GM23248 (cell line): ENCODE measurements at regions not wholly inside any gene's neighbourhood (a gene's known extent, or its start where the extent isn't known, plus 50 kb on each side); places are given as distances from the start of the nearest gene placed in this dataset.
A peak's percentile ranks its signal among the peaks of the same experiment; 100 is the strongest.

Experiments used
- DNase-seq: peaks from one replicate; pipeline ENCODE4 v3.0.0-alpha.2; 2015
- H2AFZ ChIP-seq: fragments of 200-600 bp; sonication (generic); 2 replicates; pipeline ENCODE4 v1.6.1; 2016; ENCODE audit warnings: antibody characterized with exemption
- H3F3A ChIP-seq: fragments of 200-600 bp; sonication (generic); 2 replicates; pipeline ENCODE4 v1.6.1; 2016; ENCODE audit warnings: mild to moderate bottlenecking, antibody characterized with exemption, mixed run types; ENCODE audit not compliant: insufficient read depth
- H3K27ac ChIP-seq: fragments of 200-600 bp; sonication (generic); 2 replicates; pipeline ENCODE4 v1.5.1; 2016; ENCODE audit warnings: mild to moderate bottlenecking
- H3K27me3 ChIP-seq: fragments of 200-600 bp; sonication (generic); replicated peaks from 2 replicates; pipeline ENCODE4 v1.6.1; 2016; ENCODE audit warnings: mild to moderate bottlenecking; ENCODE audit not compliant: insufficient read depth
- H3K36me3 ChIP-seq: fragments of 200-600 bp; sonication (generic); 2 replicates; pipeline ENCODE4 v1.6.1; 2016; ENCODE audit warnings: low read depth, mild to moderate bottlenecking
- H3K4me1 ChIP-seq: fragments of 200-600 bp; sonication (generic); 2 replicates; pipeline ENCODE4 v1.6.1; 2016; ENCODE audit warnings: mild to moderate bottlenecking; ENCODE audit not compliant: insufficient read depth
- H3K4me2 ChIP-seq: fragments of 200-600 bp; sonication (generic); one replicate; pipeline ENCODE4 v1.6.1; 2016; ENCODE audit warnings: mild to moderate bottlenecking; ENCODE audit not compliant: unreplicated experiment
- H3K4me3 ChIP-seq: fragments of 200-600 bp; sonication (generic); 2 replicates; pipeline ENCODE4 v1.5.1; 2016; ENCODE audit warnings: mild to moderate bottlenecking
- H3K79me2 ChIP-seq: fragments of 200-600 bp; sonication (generic); 2 replicates; pipeline ENCODE4 v1.6.1; 2016; ENCODE audit warnings: mild to moderate bottlenecking; ENCODE audit not compliant: insufficient read depth
- H3K9ac ChIP-seq: fragments of 200-600 bp; sonication (generic); 2 replicates; pipeline ENCODE4 v1.6.1; 2016; ENCODE audit warnings: mild to moderate bottlenecking
- H3K9me2 ChIP-seq: fragments of 200-600 bp; sonication (generic); 2 replicates; pipeline ENCODE4 v1.6.1; 2016; ENCODE audit warnings: mixed run types, mild to moderate bottlenecking, moderate library complexity; ENCODE audit not compliant: insufficient read depth
- H3K9me3 ChIP-seq: fragments of 200-600 bp; sonication (generic); one replicate; pipeline ENCODE4 v1.6.1; 2017; ENCODE audit warnings: low read depth
- H4K20me1 ChIP-seq: fragments of 200-600 bp; sonication (generic); 2 replicates; pipeline ENCODE4 v1.6.0; 2016; ENCODE audit not compliant: insufficient read depth
- EZH2 ChIP-seq: fragments of 200-600 bp; sonication (generic); IDR thresholded peaks from 2 replicates; pipeline ENCODE4 v1.6.1; 2018; ENCODE audit warnings: antibody characterized with exemption, mild to moderate bottlenecking; ENCODE audit not compliant: insufficient read depth, poor library complexity, severe bottlenecking
- EZH2phosphoT487 ChIP-seq: fragments of 200-600 bp; sonication (generic); IDR thresholded peaks from 2 replicates; pipeline ENCODE4 v1.6.1; 2018; ENCODE audit warnings: antibody characterized with exemption, moderate library complexity, mild to moderate bottlenecking, low read depth; ENCODE audit not compliant: insufficient read depth
- WGBS, 2 experiments: methylation state at CpG; one replicate each; pipeline ENCODE4 v1.1.6; 2015 to 2017; ENCODE audit warnings: low lambda C conversion rate in 2 of 2, low coverage in 1 of 2; ENCODE audit errors: missing lambda C conversion rate in 2 of 2; 5-methylcytosine and 5-hydroxymethylcytosine counted together
- in situ Hi-C: fragments of 300-500 bp; cut with MboI; formaldehyde crosslinking; loops from 2 replicates; pipeline ENCODE4 v1.15.0; 2020

DNA sequence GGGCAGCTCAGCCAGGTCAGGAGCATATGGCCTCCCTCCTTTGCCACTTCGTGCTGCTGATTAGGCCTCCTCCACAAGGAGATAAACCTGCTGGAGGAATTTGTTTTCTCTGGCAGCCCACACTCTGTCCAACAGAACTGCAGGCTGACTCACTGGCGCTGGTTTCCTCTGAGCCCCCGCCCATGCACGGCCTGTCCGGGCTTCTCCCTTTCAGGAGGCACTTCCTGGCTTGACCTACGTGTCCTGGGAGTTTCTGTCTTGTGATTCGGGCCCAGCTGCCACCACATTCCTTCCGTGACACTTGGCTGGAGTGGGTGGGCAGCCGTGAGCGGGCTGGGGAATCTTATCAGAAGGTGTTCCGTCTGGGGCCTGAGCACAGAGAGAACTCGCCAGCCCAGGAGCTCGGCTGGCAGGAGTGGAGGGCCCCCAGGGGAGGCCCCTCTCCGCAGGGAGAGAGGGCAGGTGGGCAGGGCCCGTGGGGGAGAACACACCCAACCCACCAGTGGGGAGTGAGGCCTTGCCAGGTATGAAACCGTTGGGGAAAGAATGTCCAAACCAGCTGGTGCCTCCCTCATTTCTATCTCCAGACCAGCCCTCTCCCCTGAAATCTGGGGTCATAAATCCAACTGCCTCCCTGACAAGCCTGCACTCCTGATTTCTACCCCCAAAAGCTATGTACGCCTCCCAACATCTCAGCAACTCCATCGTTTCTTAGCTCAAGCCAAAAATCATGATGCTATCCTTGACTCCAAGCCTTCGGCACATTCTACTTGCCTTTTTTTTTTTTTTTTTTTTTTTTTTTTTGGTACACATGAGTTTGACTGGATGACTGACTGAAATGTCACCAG is 110.6 kb upstream of the MEF2A start:
- no peak for TF ChIP-seq EZH2
- no peak for TF ChIP-seq EZH2phosphoT487
- no peaks in the 10 kb centered on the region for H4K20me1 ChIP-seq
- peak overlapping the region; percentile 80 for H3K27ac ChIP-seq
- H3K9me2 ChIP-seq, result no peaks in the 10 kb centered on the region
- H3K79me2 ChIP-seq, result no peaks in the 10 kb centered on the region
- no peaks in the 10 kb centered on the region for H3K36me3 ChIP-seq
- no peaks in the 10 kb centered on the region for H3K9me3 ChIP-seq
- peaks cover 25% of the 10 kb centered on the region for H3K4me1 ChIP-seq
- 9 to 10% methylated on average over 18 to 19 of the region's 19 CpGs for WGBS, 2 experiments
- DNase-seq, result peak; percentile 98
- H2AFZ ChIP-seq, result peak overlapping the region; percentile 87
- peak overlapping the region; percentile 34; the same call in 1 of the 2 replicates for H3K4me3 ChIP-seq
- peak overlapping the region; percentile 80 for H3K9ac ChIP-seq
- H3K4me2 ChIP-seq, result peak overlapping the region; percentile 73
- in situ Hi-C loops, result no loop called here
- H3F3A ChIP-seq, result no peaks in the 10 kb centered on the region
- no peaks in the 10 kb centered on the region for H3K27me3 ChIP-seq

DNA sequence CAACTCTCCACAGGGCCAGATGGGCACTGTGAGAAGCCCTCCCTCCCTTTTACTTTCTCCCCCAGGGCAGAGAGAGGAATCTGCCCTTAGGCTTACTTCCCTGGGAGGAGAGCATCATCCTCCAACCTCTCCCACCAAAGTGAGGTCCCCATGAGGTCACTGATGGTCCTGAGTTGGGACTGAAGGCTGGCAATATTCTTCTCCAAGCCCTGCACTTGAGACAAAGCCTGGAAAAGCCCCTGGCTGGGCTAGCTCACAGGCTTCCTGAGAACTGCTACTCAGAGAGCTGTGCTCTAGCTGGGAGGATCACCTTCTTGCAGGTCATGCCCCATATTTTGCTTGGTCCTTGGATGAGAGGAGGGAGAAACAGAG is 110.0 kb upstream of the MEF2A start:
- Histone ChIP-seq H3K36me3 (no peaks in the 10 kb centered on the region), H3K4me1 (peaks cover 19% of the 10 kb centered on the region), H3K4me3 (no peak overlapping the region), H3K27me3 (no peaks in the 10 kb centered on the region), H2AFZ (no peak overlapping the region), H3K4me2 (no peak overlapping the region), H3K27ac (no peak overlapping the region), H3K9me3 (no peaks in the 10 kb centered on the region), H3K9me2 (no peaks in the 10 kb centered on the region), H3K9ac (no peak overlapping the region), H3F3A (no peaks in the 10 kb centered on the region), H4K20me1 (no peaks in the 10 kb centered on the region), H3K79me2 (no peaks in the 10 kb centered on the region)
- TF ChIP-seq EZH2 (no peak), EZH2phosphoT487 (no peak)
- no peak for DNase-seq
- in situ Hi-C loops, result no loop called here

DNA sequence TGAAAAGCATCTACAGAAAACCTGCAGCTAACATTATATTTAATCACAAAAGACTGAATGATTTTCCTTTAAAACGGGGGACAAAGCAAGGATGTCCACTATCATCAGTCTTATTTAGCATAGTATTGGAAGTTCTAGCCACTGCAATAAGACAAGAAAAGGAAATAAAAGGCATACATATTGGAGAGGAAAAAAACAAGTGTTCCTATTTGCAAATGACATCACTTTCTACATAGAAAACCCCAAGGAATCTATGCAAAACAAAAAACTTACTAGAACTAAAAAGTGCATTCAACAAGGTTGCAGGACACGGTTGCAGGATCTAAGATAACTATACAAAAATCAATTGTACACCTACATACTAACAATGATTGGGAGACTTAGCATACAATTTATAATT is 101.6 kb upstream of the MEF2A start:
- no peak for DNase-seq
- H2AFZ ChIP-seq, result no peak overlapping the region
- no peaks in the 10 kb centered on the region for H3K79me2 ChIP-seq
- no peaks in the 10 kb centered on the region for H3K4me1 ChIP-seq
- H3K36me3 ChIP-seq, result no peaks in the 10 kb centered on the region
- H3K27ac ChIP-seq, result no peak overlapping the region
- no peaks in the 10 kb centered on the region for H3K9me3 ChIP-seq
- in situ Hi-C loops, result no loop called here
- no peak for TF ChIP-seq EZH2
- TF ChIP-seq EZH2phosphoT487, result no peak
- H3K4me2 ChIP-seq, result no peak overlapping the region
- 43 to 54% methylated on average over 2 of the region's 2 CpGs for WGBS, 2 experiments
- no peak overlapping the region for H3K9ac ChIP-seq
- H3K27me3 ChIP-seq, result no peaks in the 10 kb centered on the region
- H3K4me3 ChIP-seq, result no peak overlapping the region
- H3F3A ChIP-seq, result no peaks in the 10 kb centered on the region
- H4K20me1 ChIP-seq, result no peaks in the 10 kb centered on the region
- no peaks in the 10 kb centered on the region for H3K9me2 ChIP-seq

DNA sequence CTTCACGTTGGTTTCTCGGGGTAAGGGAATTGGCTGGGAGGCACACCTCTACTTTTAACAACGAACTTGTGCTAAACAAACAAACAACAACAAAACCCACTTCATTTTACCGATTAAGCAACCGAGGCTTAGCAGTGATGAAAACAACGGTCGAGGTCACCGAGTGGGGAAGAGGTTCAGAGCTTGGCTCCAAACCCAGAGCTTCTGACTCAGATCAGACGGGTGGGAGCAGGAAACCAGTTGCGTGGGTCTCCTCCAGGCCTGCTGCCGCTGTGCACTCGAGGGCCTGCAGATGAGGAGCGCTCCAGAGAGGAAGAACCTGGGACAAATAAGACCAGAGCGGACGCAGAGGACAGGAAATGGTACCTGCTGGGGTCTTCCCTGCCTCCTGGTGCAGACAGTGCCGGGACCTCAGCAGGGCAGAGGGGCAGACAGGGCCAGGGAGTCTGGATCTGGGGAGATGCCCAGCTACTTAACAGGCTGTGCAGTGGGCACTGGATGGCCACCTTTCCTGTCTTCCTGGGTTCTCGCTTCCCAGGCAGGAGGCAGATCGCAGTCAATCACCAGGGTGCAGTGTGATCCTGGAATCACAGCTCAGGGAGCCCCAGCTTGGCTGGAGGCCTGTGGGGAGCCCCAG is 99.0 kb upstream of the MEF2A start:
- DNase-seq, result no peak
- WGBS, 2 experiments, result 82 to 85% methylated on average over 18 of the region's 18 CpGs
- Histone ChIP-seq H3K4me2 (no peak overlapping the region), H3K27me3 (no peaks in the 10 kb centered on the region), H3K27ac (no peak overlapping the region), H3K9ac (no peak overlapping the region), H4K20me1 (no peaks in the 10 kb centered on the region), H3F3A (no peaks in the 10 kb centered on the region), H3K4me1 (no peaks in the 10 kb centered on the region), H2AFZ (no peak overlapping the region), H3K9me3 (no peaks in the 10 kb centered on the region), H3K79me2 (no peaks in the 10 kb centered on the region), H3K9me2 (no peaks in the 10 kb centered on the region), H3K36me3 (no peaks in the 10 kb centered on the region), H3K4me3 (no peak overlapping the region)
- no peak for TF ChIP-seq EZH2
- TF ChIP-seq EZH2phosphoT487, result no peak
- in situ Hi-C loops, result no loop called here
